HepG2 (cell line): ENCODE measurements at regions not wholly inside any gene's neighbourhood (a gene's known extent, or its start where the extent isn't known, plus 50 kb on each side); places are given as distances from the start of the nearest gene placed in this dataset.

Experiments used
- ATAC-seq: fragments of 200-7000 bp; cut with Tn5 transposase; 3 replicates; pipeline ENCODE4 v1.9.1; 2020; ENCODE audit warnings: mild to moderate bottlenecking, moderate library complexity
- BruUV-seq: library from RNA; stranded (reverse); fragments of 400-500 nt; replicated peaks from 2 replicates; lab custom pipeline; 2021; lab: Mats Ljungman, UMichigan
- CTCF ChIA-PET: fragments of 300-600 bp; formaldehyde crosslinking; extraction: SDS; loops from one replicate; lab custom pipeline; 2021; ENCODE audit warnings: low total read pairs, inconsistent platforms, low intra/inter-chr PET ratio; lab: Yijun Ruan, JAX
- POLR2A ChIA-PET: fragments of 350-600 bp; sonication (Branson Sonifier 250); formaldehyde crosslinking; loops from one replicate; lab custom pipeline; 2020; ENCODE audit warnings: antibody characterized with exemption, inconsistent platforms; lab: Yijun Ruan, JAX
- DNase-seq: peaks from one replicate; pipeline ENCODE4 v3.0.0-alpha.2; 2015; ENCODE audit warnings: low spot score
- FAIRE-seq: peaks from 3 replicates; lab custom pipeline; 2011; peaks lifted over from hg19 to GRCh38; lab: Jason Lieb, UNC
- H2AFZ ChIP-seq: one replicate; pipeline ENCODE4 v1.6.1; 2011; ENCODE audit warnings: low read length, inconsistent platforms
- H3K27ac ChIP-seq: fragments of 300-600 bp; 3 replicates; pipeline ENCODE4 v1.8.0; 2011; ENCODE audit warnings: mixed run types, mild to moderate bottlenecking, mixed read lengths, low read length, inconsistent platforms; ENCODE audit not compliant: insufficient read depth; ENCODE audit errors: extremely low read length
- H3K27me3 ChIP-seq, 2 experiments: fragments of 200-600 bp in 1 of 2; 2 replicates in 1 of 2; 3 replicates in 1 of 2; pipeline versions ENCODE4 v1.6.0 to v1.8.0; 2011; ENCODE audit warnings: low read length in 2 of 2, mild to moderate bottlenecking in 2 of 2, moderate library complexity in 2 of 2, inconsistent platforms in 1 of 2; ENCODE audit not compliant: insufficient read depth in 2 of 2, control insufficient read depth in 1 of 2
- H3K36me3 ChIP-seq, 2 experiments: fragments of 200-600 bp in 1 of 2; replicated peaks in 1 of 2; 2 replicates in 1 of 2; 3 replicates in 1 of 2; pipeline versions ENCODE4 v1.5.1 to v1.8.0; 2011; ENCODE audit warnings: low read length in 2 of 2, inconsistent platforms in 1 of 2; ENCODE audit not compliant: insufficient read depth in 2 of 2, control insufficient read depth in 1 of 2
- H3K4me1 ChIP-seq: 2 replicates; pipeline ENCODE4 v1.5.1; 2012; ENCODE audit warnings: low read length, inconsistent platforms; ENCODE audit not compliant: insufficient read depth
- H3K4me2 ChIP-seq: 2 replicates; pipeline ENCODE4 v1.6.0; 2011; ENCODE audit warnings: low read depth, low read length, inconsistent platforms
- H3K4me3 ChIP-seq, 3 experiments: fragments of 200-600 bp in 1 of 3; sonication (generic), shearing (Covaris generic) in 1 of 3; replicated peaks in 1 of 3; 2 replicates each; pipeline ENCODE4 v1.5.1; 2011 to 2016; ENCODE audit warnings: low read length in 3 of 3, inconsistent platforms in 2 of 3, low read depth in 2 of 3, mild to moderate bottlenecking in 2 of 3, control low read depth in 1 of 3, mixed read lengths in 1 of 3; ENCODE audit not compliant: insufficient read depth in 1 of 3
- H3K79me2 ChIP-seq: one replicate; pipeline ENCODE4 v1.6.1; 2011; ENCODE audit warnings: low read length, inconsistent platforms; ENCODE audit not compliant: insufficient read depth
- H3K9ac ChIP-seq: 2 replicates; pipeline ENCODE4 v1.6.0; 2011; ENCODE audit warnings: mild to moderate bottlenecking, low read depth, low read length, inconsistent platforms; ENCODE audit not compliant: insufficient read depth
- H3K9me3 ChIP-seq: 2 replicates; pipeline ENCODE4 v1.5.1; 2012; ENCODE audit warnings: mild to moderate bottlenecking, low read length
- H4K20me1 ChIP-seq: 2 replicates; pipeline ENCODE4 v1.6.0; 2011; ENCODE audit warnings: inconsistent platforms, mild to moderate bottlenecking, low read length, moderate library complexity; ENCODE audit not compliant: insufficient read depth
- FOXO1 ChIP-seq: sonication (generic); formaldehyde crosslinking; IDR thresholded peaks from 2 replicates; pipeline ENCODE4 v1.4.0; 2020; ENCODE audit warnings: missing genetic modification reagents
- HDAC1 ChIP-seq: sonication (generic); formaldehyde crosslinking; IDR thresholded peaks from 2 replicates; pipeline ENCODE4 v1.5.1; 2020; ENCODE audit warnings: mild to moderate bottlenecking, missing genetic modification reagents
- ZNF430 ChIP-seq: sonication (generic); formaldehyde crosslinking; IDR thresholded peaks from 2 replicates; pipeline ENCODE4 v1.9.0; 2021; ENCODE audit warnings: mild to moderate bottlenecking, missing genetic modification reagents
- ZNF749 ChIP-seq: sonication (generic); formaldehyde crosslinking; IDR thresholded peaks from 2 replicates; pipeline ENCODE4 v1.8.0; 2022; ENCODE audit warnings: mild to moderate bottlenecking, missing genetic modification reagents, moderate library complexity, borderline replicate concordance
- ZNF780A ChIP-seq: sonication (generic); formaldehyde crosslinking; IDR thresholded peaks from 2 replicates; pipeline ENCODE4 v1.8.0; 2022; ENCODE audit warnings: mild to moderate bottlenecking, missing genetic modification reagents, moderate library complexity
- WGBS: methylation state at CpG from one replicate; pipeline ENCODE4 v1.1.6; 2017; ENCODE audit warnings: low lambda C conversion rate; 5-methylcytosine and 5-hydroxymethylcytosine counted together
- in situ Hi-C: cut with HindIII; loops from 2 replicates; pipeline ENCODE4 v1.10.0; 2017; ENCODE audit warnings: low pct_unique_long_range_greater_than_20kb; ENCODE audit not compliant: extremely low pct_ligation_motif_present
- intact Hi-C: fragments of 100-400 bp; cut with micrococcal nuclease; formaldehyde crosslinking; loops from one replicate; pipeline ENCODE4 v1.10.0; 2022; ENCODE audit not compliant: unreplicated experiment
- TF ChIP-seq, protein P1 (sequence below): sonication (generic); formaldehyde crosslinking; IDR thresholded peaks from 2 replicates; pipeline ENCODE4 v1.4.0; 2020; ENCODE audit warnings: missing genetic modification reagents, borderline replicate concordance
- TF ChIP-seq, protein P2 (sequence below): sonication (generic); formaldehyde crosslinking; IDR thresholded peaks from 2 replicates; pipeline ENCODE4 v1.4.0; 2020; ENCODE audit warnings: mild to moderate bottlenecking, missing genetic modification reagents
- TF ChIP-seq, protein P3 (sequence below): sonication (generic); formaldehyde crosslinking; IDR thresholded peaks from 2 replicates; pipeline ENCODE4 v1.8.1; 2023; ENCODE audit warnings: mild to moderate bottlenecking, missing genetic modification reagents
- TF ChIP-seq, protein P4 (sequence below): sonication (generic); formaldehyde crosslinking; IDR thresholded peaks from 2 replicates; pipeline ENCODE4 v1.4.0; 2020; ENCODE audit warnings: missing genetic modification reagents; ENCODE audit errors: not compliant biosample characterization
- TF ChIP-seq, protein P5 (sequence below): IDR thresholded peaks from 2 replicates; pipeline ENCODE4 v1.6.1; 2012; ENCODE audit warnings: low read depth, low read length, improper control_type of control experiment

DNA sequence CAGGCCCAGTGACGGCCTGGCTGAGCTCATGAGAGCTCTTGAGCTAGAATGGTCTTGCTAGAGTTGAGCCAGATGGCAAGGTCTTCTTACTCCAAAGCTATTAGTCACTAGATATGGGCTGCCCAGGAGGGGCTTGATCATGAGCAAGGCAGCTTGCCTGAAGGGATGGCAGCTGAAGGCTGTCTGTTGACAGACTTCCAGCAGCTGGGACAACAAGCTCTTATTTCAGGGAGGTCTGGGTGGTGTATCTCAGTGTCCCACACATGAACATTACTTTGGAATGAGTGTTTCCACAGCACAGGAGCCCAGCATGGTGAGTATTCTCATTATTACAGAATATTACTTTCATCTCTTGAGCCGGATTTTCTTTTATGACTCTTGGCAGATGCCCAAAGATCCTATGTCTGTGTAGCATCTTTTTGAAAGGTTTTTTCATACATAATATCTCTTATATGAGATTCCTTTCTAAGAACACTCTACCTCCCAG lies 414.1 kb downstream of the ARHGEF28 start (continued):
- TF ChIP-seq, protein P1, sequence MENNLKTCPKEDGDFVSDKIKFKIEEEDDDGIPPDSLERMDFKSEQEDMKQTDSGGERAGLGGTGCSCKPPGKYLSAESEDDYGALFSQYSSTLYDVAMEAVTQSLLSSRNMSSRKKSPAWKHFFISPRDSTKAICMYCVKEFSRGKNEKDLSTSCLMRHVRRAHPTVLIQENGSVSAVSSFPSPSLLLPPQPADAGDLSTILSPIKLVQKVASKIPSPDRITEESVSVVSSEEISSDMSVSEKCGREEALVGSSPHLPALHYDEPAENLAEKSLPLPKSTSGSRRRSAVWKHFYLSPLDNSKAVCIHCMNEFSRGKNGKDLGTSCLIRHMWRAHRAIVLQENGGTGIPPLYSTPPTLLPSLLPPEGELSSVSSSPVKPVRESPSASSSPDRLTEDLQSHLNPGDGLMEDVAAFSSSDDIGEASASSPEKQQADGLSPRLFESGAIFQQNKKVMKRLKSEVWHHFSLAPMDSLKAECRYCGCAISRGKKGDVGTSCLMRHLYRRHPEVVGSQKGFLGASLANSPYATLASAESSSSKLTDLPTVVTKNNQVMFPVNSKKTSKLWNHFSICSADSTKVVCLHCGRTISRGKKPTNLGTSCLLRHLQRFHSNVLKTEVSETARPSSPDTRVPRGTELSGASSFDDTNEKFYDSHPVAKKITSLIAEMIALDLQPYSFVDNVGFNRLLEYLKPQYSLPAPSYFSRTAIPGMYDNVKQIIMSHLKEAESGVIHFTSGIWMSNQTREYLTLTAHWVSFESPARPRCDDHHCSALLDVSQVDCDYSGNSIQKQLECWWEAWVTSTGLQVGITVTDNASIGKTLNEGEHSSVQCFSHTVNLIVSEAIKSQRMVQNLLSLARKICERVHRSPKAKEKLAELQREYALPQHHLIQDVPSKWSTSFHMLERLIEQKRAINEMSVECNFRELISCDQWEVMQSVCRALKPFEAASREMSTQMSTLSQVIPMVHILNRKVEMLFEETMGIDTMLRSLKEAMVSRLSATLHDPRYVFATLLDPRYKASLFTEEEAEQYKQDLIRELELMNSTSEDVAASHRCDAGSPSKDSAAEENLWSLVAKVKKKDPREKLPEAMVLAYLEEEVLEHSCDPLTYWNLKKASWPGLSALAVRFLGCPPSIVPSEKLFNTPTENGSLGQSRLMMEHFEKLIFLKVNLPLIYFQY (CRISPR knock-in tag), result no peak

DNA sequence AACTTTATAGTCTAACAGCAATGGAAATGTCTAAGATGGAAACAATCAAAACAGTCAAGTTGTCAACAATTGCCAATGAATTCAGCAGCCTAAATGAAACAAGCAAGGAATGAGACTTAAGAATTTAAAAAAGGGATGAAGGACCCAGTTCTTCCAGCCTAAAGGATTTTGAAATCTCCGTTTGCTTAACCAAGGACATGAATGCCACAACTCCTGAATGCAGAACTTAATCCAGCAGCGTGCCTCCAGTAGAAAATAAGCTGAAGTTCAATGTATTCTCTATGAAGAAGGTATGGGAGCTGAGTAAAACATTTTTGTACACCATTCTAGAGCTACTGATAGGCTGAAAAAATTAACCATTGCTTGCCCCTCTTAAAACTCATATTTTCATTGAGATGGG lies 411.3 kb downstream of the ARHGEF28 start:
- FAIRE-seq (no peak), ATAC-seq (no peak), DNase-seq (no peak)
- POLR2A ChIA-PET, result no interaction called here
- H3K79me2 ChIP-seq, result no peaks in the 10 kb centered on the region
- H2AFZ ChIP-seq, result no peak overlapping the region
- intact Hi-C loops, result no loop called here
- in situ Hi-C loops, result no loop called here
- 13% methylated on average over 2 of the region's 2 CpGs for WGBS
- H3K4me1 ChIP-seq, result peaks cover 6% of the 10 kb centered on the region; the same call in 1 of the 2 replicates
- H3K27ac ChIP-seq, result no peak overlapping the region
- no peaks in the 10 kb centered on the region for H3K36me3 ChIP-seq
- no peaks in the 10 kb centered on the region for H3K9me3 ChIP-seq
- H4K20me1 ChIP-seq, result no peaks in the 10 kb centered on the region
- CTCF ChIA-PET, result no interaction called here
- no peak overlapping the region for H3K9ac ChIP-seq
- TF ChIP-seq ZNF780A (CRISPR knock-in tag) (no peak), FOXO1 (CRISPR knock-in tag) (no peak), HDAC1 (CRISPR knock-in tag) (no peak), ZNF749 (CRISPR knock-in tag) (no peak), ZNF430 (no peak)
- TF ChIP-seq, protein P2, sequence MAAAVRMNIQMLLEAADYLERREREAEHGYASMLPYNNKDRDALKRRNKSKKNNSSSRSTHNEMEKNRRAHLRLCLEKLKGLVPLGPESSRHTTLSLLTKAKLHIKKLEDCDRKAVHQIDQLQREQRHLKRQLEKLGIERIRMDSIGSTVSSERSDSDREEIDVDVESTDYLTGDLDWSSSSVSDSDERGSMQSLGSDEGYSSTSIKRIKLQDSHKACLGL (CRISPR knock-in tag), result no peak
- TF ChIP-seq, protein P3, sequence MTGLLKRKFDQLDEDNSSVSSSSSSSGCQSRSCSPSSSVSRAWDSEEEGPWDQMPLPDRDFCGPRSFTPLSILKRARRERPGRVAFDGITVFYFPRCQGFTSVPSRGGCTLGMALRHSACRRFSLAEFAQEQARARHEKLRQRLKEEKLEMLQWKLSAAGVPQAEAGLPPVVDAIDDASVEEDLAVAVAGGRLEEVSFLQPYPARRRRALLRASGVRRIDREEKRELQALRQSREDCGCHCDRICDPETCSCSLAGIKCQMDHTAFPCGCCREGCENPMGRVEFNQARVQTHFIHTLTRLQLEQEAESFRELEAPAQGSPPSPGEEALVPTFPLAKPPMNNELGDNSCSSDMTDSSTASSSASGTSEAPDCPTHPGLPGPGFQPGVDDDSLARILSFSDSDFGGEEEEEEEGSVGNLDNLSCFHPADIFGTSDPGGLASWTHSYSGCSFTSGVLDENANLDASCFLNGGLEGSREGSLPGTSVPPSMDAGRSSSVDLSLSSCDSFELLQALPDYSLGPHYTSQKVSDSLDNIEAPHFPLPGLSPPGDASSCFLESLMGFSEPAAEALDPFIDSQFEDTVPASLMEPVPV (CRISPR knock-in tag), result no peak
- TF ChIP-seq, protein P4, sequence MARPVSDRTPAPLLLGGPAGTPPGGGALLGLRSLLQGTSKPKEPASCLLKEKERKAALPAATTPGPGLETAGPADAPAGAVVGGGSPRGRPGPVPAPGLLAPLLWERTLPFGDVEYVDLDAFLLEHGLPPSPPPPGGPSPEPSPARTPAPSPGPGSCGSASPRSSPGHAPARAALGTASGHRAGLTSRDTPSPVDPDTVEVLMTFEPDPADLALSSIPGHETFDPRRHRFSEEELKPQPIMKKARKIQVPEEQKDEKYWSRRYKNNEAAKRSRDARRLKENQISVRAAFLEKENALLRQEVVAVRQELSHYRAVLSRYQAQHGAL (CRISPR knock-in tag), result no peak
- TF ChIP-seq, protein P5, sequence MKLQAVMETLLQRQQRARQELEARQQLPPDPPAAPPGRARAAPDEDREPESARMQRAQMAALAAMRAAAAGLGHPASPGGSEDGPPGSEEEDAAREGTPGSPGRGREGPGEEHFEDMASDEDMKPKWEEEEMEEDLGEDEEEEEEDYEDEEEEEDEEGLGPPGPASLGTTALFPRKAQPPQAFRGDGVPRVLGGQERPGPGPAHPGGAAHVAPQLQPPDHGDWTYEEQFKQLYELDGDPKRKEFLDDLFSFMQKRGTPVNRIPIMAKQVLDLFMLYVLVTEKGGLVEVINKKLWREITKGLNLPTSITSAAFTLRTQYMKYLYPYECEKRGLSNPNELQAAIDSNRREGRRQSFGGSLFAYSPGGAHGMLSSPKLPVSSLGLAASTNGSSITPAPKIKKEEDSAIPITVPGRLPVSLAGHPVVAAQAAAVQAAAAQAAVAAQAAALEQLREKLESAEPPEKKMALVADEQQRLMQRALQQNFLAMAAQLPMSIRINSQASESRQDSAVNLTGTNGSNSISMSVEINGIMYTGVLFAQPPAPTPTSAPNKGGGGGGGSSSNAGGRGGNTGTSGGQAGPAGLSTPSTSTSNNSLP, result no peak
- no TSS peak for BruUV-seq
- peaks cover 0 to 1% of the 10 kb centered on the region in 2 experiments; a peak in 1 of 5 replicates for H3K27me3 ChIP-seq
- no peak overlapping the region for H3K4me2 ChIP-seq
- H3K4me3 ChIP-seq, result no peak overlapping the region
